ENCODE measurements at regions not wholly inside any gene's neighbourhood (a gene's known extent, or its start where the extent isn't known, plus 50 kb on each side); places are given as distances from the start of the nearest gene placed in this dataset.

GRCh38 chr21:41597227-41597626 is 89.3 kb upstream of the TMPRSS2 start:
- POLR2A ChIA-PET, result no interaction called here
- H3K27ac ChIP-seq (ENCODE audit: low read depth in 2 of 2, low read length in 1 of 2), result no peak overlapping the region

More at GRCh38 chr21:41597227-41597626, 89.3 kb upstream of the TMPRSS2 start:
- H3K9me3 ChIP-seq, result no peaks in the 10 kb centered on the region
- CTCF ChIA-PET, result no interaction called here
- no peak overlapping the region for H3K4me2 ChIP-seq
- DNase-seq, result no peak
- H3K4me3 ChIP-seq (ENCODE audit: low read depth in 2 of 2, low read length in 1 of 2), result no peak overlapping the region
- H4K20me1 ChIP-seq (ENCODE audit: insufficient read depth), result no peaks in the 10 kb centered on the region
- H3F3A ChIP-seq (replicated peaks; ENCODE audit: insufficient read depth), result no peaks in the 10 kb centered on the region
- WGBS (ENCODE audit: low lambda C conversion rate), result 0% methylated on average over 1 of the region's 1 CpG
- TF ChIP-seq, protein P1, sequence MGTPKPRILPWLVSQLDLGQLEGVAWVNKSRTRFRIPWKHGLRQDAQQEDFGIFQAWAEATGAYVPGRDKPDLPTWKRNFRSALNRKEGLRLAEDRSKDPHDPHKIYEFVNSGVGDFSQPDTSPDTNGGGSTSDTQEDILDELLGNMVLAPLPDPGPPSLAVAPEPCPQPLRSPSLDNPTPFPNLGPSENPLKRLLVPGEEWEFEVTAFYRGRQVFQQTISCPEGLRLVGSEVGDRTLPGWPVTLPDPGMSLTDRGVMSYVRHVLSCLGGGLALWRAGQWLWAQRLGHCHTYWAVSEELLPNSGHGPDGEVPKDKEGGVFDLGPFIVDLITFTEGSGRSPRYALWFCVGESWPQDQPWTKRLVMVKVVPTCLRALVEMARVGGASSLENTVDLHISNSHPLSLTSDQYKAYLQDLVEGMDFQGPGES (IDR thresholded peaks at IDR 0.05; ENCODE audit: low read depth, low read length), result no peak
- TF ChIP-seq, protein P2, sequence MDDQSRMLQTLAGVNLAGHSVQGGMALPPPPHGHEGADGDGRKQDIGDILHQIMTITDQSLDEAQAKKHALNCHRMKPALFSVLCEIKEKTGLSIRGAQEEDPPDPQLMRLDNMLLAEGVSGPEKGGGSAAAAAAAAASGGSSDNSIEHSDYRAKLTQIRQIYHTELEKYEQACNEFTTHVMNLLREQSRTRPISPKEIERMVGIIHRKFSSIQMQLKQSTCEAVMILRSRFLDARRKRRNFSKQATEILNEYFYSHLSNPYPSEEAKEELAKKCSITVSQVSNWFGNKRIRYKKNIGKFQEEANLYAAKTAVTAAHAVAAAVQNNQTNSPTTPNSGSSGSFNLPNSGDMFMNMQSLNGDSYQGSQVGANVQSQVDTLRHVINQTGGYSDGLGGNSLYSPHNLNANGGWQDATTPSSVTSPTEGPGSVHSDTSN (IDR thresholded peaks at IDR 0.05), result no peak
- TF ChIP-seq TEAD4 (IDR thresholded peaks at IDR 0.05; ENCODE audit: borderline replicate concordance, insufficient read depth), result no peak
- TF ChIP-seq, protein P3, sequence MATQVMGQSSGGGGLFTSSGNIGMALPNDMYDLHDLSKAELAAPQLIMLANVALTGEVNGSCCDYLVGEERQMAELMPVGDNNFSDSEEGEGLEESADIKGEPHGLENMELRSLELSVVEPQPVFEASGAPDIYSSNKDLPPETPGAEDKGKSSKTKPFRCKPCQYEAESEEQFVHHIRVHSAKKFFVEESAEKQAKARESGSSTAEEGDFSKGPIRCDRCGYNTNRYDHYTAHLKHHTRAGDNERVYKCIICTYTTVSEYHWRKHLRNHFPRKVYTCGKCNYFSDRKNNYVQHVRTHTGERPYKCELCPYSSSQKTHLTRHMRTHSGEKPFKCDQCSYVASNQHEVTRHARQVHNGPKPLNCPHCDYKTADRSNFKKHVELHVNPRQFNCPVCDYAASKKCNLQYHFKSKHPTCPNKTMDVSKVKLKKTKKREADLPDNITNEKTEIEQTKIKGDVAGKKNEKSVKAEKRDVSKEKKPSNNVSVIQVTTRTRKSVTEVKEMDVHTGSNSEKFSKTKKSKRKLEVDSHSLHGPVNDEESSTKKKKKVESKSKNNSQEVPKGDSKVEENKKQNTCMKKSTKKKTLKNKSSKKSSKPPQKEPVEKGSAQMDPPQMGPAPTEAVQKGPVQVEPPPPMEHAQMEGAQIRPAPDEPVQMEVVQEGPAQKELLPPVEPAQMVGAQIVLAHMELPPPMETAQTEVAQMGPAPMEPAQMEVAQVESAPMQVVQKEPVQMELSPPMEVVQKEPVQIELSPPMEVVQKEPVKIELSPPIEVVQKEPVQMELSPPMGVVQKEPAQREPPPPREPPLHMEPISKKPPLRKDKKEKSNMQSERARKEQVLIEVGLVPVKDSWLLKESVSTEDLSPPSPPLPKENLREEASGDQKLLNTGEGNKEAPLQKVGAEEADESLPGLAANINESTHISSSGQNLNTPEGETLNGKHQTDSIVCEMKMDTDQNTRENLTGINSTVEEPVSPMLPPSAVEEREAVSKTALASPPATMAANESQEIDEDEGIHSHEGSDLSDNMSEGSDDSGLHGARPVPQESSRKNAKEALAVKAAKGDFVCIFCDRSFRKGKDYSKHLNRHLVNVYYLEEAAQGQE (IDR thresholded peaks at IDR 0.05; ENCODE audit: low read depth, low read length), result no peak
- no peak for TF ChIP-seq ZBTB33 (IDR thresholded peaks at IDR 0.05; ENCODE audit: borderline replicate concordance, low read depth)
- no peak for TF ChIP-seq USF2 (IDR thresholded peaks at IDR 0.05; ENCODE audit: borderline replicate concordance, low read depth, low read length)
- no peak for TF ChIP-seq JUND (IDR thresholded peaks at IDR 0.05)
- no peak for TF ChIP-seq FOXM1 (IDR thresholded peaks at IDR 0.05; ENCODE audit: low read depth)
- TF ChIP-seq NFIC (IDR thresholded peaks at IDR 0.05; ENCODE audit: borderline replicate concordance), result no peak
- TF ChIP-seq, protein P4, sequence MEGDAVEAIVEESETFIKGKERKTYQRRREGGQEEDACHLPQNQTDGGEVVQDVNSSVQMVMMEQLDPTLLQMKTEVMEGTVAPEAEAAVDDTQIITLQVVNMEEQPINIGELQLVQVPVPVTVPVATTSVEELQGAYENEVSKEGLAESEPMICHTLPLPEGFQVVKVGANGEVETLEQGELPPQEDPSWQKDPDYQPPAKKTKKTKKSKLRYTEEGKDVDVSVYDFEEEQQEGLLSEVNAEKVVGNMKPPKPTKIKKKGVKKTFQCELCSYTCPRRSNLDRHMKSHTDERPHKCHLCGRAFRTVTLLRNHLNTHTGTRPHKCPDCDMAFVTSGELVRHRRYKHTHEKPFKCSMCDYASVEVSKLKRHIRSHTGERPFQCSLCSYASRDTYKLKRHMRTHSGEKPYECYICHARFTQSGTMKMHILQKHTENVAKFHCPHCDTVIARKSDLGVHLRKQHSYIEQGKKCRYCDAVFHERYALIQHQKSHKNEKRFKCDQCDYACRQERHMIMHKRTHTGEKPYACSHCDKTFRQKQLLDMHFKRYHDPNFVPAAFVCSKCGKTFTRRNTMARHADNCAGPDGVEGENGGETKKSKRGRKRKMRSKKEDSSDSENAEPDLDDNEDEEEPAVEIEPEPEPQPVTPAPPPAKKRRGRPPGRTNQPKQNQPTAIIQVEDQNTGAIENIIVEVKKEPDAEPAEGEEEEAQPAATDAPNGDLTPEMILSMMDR (IDR thresholded peaks at IDR 0.05), result no peak
- TF ChIP-seq RCOR1 (IDR thresholded peaks at IDR 0.05; ENCODE audit: low read length), result no peak
- no peak for TF ChIP-seq RFX5 (IDR thresholded peaks at IDR 0.05; ENCODE audit: low read length)
- no peak overlapping the region for H2AFZ ChIP-seq (ENCODE audit: low read depth)
- H3K9me2 ChIP-seq, result no peaks in the 10 kb centered on the region
- no peaks in the 10 kb centered on the region for H3K79me2 ChIP-seq (ENCODE audit: insufficient read depth)
- no peaks in the 10 kb centered on the region for H3K36me3 ChIP-seq (replicated peaks in 1 of 2; ENCODE audit: control insufficient read depth in 1 of 2, insufficient read depth in 2 of 2, low read length in 1 of 2)
- H3K4me1 ChIP-seq (ENCODE audit: control insufficient read depth in 1 of 2, insufficient read depth in 2 of 2, low read depth in 1 of 2, low read length in 1 of 2), result no peaks in the 10 kb centered on the region
- peaks cover 9% of the 10 kb centered on the region; the same call in 1 of the 2 replicates for H3K27me3 ChIP-seq (ENCODE audit: insufficient read depth)
- H3K9ac ChIP-seq, result no peak overlapping the region

Data from SK-N-SH (cell line).